CD4-positive, alpha-beta T cell treated with Interleukin-17A for 4 hours (primary cell): ENCODE measurements at regions not wholly inside any gene's neighbourhood (a gene's known extent, or its start where the extent isn't known, plus 50 kb on each side); places are given as distances from the start of the nearest gene placed in this dataset.

Source experiments
- DNase-seq: peaks from one replicate; pipeline ENCODE4 v3.0.0-alpha.2; 2020; ENCODE audit warnings: mixed read lengths

- no peak for DNase-seq
Observed at GRCh38 chr6:166841216-166841615, 115.1 kb downstream of the RNASET2 start.

GRCh38 chr6:166839569-166839968 lies 116.8 kb downstream of the RNASET2 start:
- DNase-seq = no peak

GRCh38 chr6:166838987-166839386 lies 117.4 kb downstream of the RNASET2 start:
- DNase-seq = no peak

GRCh38 chr6:166836785-166837718 lies 119.3 kb downstream of the RNASET2 start:
- no peak for DNase-seq

- no peak for DNase-seq
Observed at GRCh38 chr6:166834049-166834448, 122.3 kb downstream of the RNASET2 start.

- DNase-seq = no peak
Observed at GRCh38 chr6:166830891-166831363, 125.4 kb downstream of the RNASET2 start.

- DNase-seq = no peak
Observed at GRCh38 chr6:166830185-166830890, 126.0 kb downstream of the RNASET2 start.

GRCh38 chr6:166826264-166826663 lies 130.1 kb downstream of the RNASET2 start:
- DNase-seq = no peak

- DNase-seq = no peak
Observed at GRCh38 chr6:166825553-166826145, 130.7 kb downstream of the RNASET2 start.

- DNase-seq = no peak
Observed at GRCh38 chr6:166824880-166825250, 131.5 kb downstream of the RNASET2 start.

GRCh38 chr6:166824146-166824879 lies 132.0 kb downstream of the RNASET2 start:
- no peak for DNase-seq

GRCh38 chr6:166822609-166823008 lies 133.7 kb downstream of the RNASET2 start:
- no peak for DNase-seq

GRCh38 chr6:166820483-166820882 lies 135.9 kb downstream of the RNASET2 start:
- no peak for DNase-seq

GRCh38 chr6:166820070-166820469 lies 136.3 kb downstream of the RNASET2 start:
- DNase-seq = no peak

- no peak for DNase-seq
Observed at GRCh38 chr6:166815629-166816028, 140.7 kb downstream of the RNASET2 start.

- DNase-seq = no peak
Observed at GRCh38 chr6:166814390-166814789, 142.0 kb downstream of the RNASET2 start.

GRCh38 chr6:166813461-166813860 lies 142.9 kb downstream of the RNASET2 start:
- DNase-seq = no peak

GRCh38 chr6:166810864-166811263 lies 145.5 kb downstream of the RNASET2 start:
- DNase-seq = no peak

- DNase-seq = no peak
Observed at GRCh38 chr6:166809721-166810120, 146.6 kb downstream of the RNASET2 start.

- no peak for DNase-seq
Observed at GRCh38 chr6:166806962-166807757, 149.2 kb downstream of the RNASET2 start.

GRCh38 chr6:166806217-166806838 lies 150.0 kb downstream of the RNASET2 start:
- no peak for DNase-seq
